ENCODE measurements at regions not wholly inside any gene's neighbourhood (a gene's known extent, or its start where the extent isn't known, plus 50 kb on each side); places are given as distances from the start of the nearest gene placed in this dataset.
A peak's percentile ranks its signal among the peaks of the same experiment; 100 is the strongest.
"Not testable (repeated sequence)": the region's sequence is repeated elsewhere in the genome, so short reads cannot be mapped to it uniquely, and the experiment has no call there.

DNA sequence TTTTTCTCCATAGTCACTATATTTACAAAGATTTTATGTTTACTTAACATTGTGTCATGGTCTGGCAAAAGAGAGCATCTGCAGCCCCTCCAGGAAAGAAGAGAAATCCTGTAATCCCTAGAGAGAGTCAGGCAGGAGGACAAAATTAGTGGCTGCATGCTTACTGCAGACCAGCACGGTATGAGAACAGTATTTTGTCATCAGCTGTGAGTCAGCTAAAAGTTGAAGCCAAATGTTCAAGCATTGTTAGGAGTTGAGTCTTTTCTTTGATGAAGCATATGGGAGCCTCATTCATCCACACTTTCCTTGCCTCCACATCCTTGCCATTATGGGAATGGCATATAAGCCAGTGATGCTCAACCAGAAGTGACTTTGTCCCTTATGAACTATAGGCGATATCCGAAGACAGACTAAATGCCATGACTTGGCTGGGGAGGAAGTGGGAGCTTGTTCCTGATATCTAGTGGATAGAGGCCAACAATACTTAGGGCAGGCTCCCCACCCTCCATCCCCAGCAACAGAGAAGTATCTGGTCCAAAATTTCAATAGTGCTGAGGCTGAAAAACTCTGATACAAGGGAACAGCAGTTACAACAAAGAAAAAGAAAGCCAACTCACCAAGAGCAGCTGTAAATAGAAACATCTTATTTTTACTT is 112.0 kb upstream of the OR5AK2 start:
- DNase-seq: no peak

DNA sequence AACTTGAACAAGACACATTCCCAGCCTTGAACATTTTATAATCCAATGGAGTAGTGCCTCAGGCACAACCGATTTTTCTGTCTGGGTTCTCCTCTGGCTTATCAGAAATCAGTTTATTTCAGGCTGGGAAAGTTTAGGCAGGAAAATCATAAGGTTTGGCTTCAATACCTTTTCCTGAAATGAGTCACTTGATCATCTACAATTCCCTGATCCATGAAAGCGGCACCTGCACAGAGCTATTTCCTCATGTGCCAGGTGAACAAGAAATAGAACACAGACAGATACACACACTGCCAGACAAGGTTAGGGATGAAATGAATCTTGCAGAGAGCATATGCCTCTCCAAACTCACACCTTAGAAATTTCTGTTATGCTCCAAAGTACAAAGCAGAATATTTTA is 106.7 kb upstream of the OR9G4 start:
- no peak for DNase-seq

DNA sequence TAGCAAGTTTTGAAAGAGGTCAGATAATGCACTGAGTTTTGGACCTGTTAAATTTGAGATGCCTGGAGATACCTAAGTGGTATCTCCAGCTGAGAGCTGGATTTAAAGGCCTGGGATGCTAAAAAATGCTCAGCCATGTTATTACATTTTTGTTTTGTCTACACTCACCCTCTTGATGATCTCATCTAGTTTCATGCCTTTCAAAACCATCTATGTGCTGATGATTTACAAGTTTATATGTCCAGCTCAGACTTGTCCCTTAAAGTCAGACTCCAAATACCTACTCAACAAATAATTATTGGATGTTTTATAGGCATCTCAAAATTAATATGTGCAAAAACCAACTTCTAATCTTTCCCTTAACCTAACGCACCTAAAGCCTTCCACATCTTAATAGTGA is 103.6 kb upstream of the OR9G4 start:
- DNase-seq: no peak

DNA sequence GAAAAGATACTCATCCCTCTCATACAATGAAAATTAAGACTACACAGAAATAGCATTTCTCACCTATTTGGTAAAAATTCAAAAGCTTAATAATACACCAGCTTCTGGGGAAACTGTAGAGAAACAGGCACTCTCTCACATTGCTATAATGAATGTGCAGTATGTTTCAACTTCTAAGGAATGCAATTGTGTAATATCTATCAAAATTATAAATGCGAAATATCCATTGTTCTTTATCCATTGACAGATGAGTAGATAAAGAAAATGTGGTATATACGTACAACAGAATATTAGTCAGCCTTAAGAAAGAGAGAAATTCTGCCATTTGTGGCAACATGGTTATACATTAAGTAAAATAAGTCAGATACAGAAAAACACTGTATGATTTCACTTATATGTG is 101.4 kb upstream of the OR9G4 start:
- no peak for DNase-seq

GRCh38 chr11:56849250-56849649 is 100.8 kb upstream of the OR9G4 start:
- DNase-seq: no peak

GRCh38 chr11:56848141-56848809 is 99.8 kb upstream of the OR9G4 start:
- DNase-seq: no peak

DNA sequence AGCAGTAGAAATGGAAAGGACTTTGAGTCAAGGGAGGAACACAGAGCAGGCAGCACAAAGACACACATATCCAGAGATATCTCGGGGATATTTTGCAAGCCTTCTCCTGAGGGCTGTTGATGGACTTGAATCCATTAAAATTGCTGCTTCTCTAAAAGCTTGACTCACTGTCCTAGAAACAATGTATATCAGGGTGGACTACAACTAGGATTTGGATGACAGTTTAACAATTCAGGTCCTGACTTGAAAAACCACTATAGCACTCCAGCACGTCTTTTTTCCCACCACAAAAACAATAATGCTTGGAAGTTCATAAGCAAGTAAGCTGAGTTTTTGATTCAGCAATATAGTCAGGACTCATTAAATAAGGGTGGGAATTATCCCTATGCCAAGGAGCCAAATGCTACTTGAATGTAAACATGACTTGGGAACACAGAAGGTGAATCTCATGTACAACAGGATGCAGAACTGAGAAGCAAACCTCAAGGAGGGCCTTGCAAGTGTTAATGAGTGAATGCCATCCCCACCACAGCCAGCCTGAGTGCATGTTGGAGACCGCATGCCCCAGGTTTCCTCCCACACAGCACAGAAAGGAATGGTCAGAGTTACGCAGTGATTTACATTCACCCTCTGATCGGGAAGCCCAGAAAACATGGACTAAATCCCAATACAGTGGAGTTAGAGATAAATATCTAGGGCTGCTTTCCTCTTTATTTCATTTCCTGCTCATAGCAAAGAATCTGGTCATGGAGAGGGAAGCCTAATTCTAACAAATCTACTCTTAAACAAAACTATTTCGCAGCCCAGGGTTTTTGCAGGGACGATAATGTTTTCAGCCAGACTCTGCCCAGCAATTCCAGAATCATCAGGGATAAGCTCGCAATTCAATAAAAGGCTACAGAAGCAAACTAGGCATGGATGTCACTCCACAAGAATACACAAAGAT is 98.4 kb upstream of the OR9G4 start:
- no peak for DNase-seq

GRCh38 chr11:56845121-56845732 is 96.7 kb upstream of the OR9G4 start:
- DNase-seq: no peak

GRCh38 chr11:56843816-56844215 is 95.3 kb upstream of the OR9G4 start:
- no peak for DNase-seq

- DNase-seq: no peak
These were observed 94.6 kb upstream of the OR9G4 start for GRCh38 chr11:56842814-56843794.

DNA sequence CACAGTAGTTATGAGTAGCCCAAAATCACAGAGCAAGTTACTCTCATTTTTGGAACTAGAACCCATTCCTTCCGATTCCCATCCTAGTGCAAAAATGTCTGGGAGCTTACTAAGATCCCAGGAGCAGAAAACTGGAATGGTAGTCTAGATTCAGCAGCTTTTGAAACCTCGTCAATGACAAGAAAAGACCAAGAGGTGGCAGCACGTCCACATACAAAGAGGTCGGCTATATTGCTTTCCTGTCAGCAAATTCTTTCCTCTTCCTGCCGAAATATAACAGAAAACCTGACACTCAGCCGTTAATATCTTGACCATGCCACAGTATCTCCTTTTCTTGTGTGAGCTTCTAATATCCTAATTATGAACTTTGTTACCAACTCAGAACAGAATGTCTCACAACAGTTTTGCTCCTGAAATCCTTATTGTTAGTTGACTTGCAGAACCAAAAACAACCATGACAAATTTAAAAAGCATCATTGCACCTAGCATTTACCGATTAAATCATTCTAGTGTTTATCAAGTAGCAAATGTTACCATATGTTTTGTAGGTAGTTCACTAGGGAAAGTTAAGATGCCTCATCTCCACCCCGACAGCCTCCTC is 92.8 kb upstream of the OR9G4 start:
- DNase-seq: peak; percentile 4

GRCh38 chr11:56827357-56827756 is 78.9 kb upstream of the OR9G4 start:
- DNase-seq: not testable (repeated sequence)

DNA sequence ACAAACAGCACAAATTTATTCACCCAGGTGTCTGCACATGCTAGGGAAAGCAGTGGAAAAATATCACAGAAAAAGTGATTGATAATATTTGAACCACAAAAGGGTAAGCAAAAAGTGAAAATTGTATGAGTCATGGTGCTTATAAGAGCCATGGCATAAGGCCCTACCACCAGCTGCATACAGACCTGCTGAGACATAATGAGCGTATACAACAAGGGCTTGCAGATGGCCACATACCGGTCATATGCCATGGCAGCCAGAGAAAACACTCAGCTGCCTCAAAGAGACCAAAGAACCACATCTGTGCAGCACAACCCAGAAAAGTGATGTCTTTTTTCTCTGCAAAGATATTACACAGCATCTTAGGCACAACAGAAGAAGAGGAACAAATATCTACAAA is 71.4 kb upstream of the OR9G4 start:
- DNase-seq: no peak

- DNase-seq: no peak
These were observed 69.2 kb upstream of the OR9G4 start for GRCh38 chr11:56817661-56818060.

DNA sequence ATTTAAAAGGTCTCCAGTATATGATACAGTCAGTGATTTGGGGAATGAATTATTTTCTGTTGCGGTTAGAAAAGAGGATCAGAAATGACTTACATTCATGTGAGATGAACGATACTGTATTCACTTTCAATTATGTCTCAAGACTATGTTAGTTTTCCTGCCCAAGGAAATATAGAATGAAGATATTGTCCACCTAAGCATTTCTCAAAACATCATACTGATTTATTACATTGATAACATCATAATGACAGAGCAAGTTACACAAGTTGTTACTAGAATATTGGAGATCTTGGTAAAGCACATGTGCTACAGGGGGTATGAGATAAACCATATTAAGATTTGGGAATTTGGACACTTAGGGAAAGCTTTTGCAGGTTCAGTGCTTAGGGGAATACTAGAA is 67.8 kb upstream of the OR9G4 start:
- DNase-seq: no peak

DNA sequence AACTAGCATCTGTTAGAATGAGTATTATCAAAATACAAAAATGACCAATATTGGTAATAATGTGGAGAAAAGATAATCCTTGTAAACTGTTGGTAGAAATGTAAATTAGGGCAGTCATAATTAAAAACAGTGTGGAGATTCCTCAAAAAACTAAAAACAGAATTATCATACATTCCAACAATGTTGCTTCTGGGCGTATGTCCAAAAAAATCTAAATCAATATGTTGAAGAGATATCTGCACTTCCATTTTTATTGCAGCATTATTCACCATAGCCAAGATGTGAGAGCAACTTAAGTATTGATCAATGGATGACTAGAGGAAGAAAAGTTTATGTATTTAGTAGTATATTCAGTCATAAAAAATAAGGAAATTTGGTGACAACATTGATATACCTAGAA is 59.8 kb upstream of the OR9G4 start:
- no peak for DNase-seq

DNA sequence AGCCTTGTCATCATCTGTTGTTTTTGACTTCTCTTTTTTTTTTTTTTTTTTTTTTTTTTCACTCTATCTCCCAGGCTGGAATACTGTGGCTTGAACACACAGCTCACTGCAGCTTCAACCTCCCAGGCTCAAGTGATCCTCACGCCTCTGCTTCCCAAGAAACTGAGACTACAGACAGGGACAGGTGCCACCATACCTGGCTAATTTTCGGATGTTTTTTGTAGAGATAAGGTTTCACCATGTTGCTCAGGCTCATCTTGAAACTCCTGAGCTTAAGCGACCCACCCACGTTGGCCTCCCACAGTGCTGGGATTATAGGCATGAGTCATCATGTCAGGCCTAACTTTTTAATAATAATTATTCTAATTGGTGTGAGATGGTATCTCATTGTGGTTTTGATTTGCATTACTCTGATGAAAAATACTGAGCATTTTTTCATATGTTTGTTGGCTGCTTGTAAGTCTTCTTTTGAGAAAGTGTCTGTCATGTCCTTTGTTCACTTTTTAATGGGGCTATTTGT is 51.3 kb upstream of the OR9G4 start:
- DNase-seq: no peak

Measured in activated naive CD4-positive, alpha-beta T cell treated with Interleukin-2 at 50 U/mL for 16 hours (primary cell).